HG02852 (cell line): ENCODE measurements at regions not wholly inside any gene's neighbourhood (a gene's known extent, or its start where the extent isn't known, plus 50 kb on each side); places are given as distances from the start of the nearest gene placed in this dataset.
"Not testable (repeated sequence)": the region's sequence is repeated elsewhere in the genome, so short reads cannot be mapped to it uniquely, and the experiment has no call there.

Experiments
- ATAC-seq: cut with Tn5 transposase; IDR thresholded peaks from one replicate; pipeline ENCODE4 v1.9.1; 2021; ENCODE audit warnings: mild to moderate bottlenecking, moderate library complexity; ENCODE audit not compliant: unreplicated experiment

DNA sequence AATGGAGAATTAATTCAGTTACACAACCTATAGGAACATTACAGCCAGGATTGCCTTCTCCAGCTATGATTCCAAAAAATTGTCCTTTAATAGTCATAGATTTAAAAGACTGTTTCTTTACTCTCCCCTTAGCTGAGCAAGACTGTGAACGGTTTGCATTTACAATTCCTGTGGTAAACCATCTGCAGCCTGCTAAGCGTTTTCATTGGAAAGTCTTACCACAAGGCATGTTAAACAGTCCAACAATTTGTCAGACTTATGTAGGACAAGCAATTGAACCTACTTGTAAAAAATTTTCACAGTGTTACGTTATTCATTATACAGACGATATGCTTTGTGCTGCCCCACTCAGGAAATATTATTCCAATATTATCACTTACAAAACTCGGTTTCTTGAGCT is 140.6 kb upstream of the ZNF91 start:
- not testable (repeated sequence) for ATAC-seq

DNA sequence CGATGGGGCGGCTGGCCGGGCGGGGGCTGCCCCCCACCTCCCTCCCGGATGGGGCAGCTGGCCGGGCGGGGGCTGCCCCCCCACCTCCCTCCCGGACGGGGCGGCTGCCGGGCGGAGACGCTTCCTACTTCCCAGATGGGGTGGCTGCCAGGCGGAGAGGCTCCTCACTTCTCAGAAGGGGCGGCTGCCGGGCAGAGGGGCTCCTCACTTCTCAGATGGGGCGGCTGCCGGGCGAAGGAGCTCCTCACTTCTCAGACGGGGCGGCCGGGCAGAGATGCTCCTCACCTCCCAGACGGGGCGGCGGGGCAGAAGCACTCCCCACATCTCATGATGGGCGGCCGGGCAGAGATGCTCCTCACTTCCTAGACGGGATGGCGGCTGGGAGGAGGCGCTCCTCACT is 138.2 kb upstream of the ZNF91 start:
- not testable (repeated sequence) for ATAC-seq

DNA sequence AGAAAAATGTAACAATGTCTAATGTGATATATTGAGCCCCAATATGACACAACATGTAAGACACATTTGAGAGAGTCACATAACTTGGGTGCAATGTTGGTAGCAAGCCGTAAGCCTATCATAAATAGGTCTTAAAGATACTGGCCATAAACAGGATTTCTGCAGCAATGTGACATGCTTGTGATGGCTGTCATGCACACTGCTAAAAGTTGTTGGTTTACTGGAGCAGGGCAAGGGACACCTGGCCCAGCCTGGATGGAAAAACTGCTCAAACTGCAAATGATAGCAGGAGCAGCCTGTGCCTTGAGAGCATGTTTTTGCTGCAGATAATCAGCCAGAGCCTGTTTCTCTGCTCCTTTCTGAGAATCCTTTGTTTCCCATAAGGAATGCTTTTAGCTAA is 136.7 kb upstream of the ZNF91 start:
- ATAC-seq, result no peak

DNA sequence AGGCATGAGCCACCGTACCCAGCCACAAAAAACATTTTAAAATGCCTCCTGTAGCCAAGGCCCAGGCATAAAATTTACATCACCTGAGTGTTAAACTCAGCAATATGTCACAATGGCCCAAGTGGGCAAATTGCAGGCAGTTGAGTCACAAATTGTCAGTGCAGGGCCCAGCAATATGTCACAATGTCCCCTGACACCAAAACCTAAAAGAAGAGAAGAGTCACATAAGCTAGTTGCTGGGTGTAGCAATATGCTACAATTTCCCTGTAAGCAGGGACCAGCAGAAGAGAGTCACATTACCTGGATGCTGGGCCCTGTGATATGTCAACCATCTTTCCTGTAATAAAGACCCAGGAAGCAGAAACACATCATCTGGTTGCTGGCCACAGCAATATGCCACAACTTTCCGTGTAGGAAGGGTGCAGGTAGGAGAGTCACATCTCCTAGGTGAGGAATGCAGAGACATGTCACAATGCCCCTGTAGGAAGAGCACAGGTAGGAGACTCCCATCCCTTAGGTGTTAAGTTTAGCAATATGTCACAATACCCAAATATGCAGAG is 136.0 kb upstream of the ZNF91 start:
- ATAC-seq, result no peak

DNA sequence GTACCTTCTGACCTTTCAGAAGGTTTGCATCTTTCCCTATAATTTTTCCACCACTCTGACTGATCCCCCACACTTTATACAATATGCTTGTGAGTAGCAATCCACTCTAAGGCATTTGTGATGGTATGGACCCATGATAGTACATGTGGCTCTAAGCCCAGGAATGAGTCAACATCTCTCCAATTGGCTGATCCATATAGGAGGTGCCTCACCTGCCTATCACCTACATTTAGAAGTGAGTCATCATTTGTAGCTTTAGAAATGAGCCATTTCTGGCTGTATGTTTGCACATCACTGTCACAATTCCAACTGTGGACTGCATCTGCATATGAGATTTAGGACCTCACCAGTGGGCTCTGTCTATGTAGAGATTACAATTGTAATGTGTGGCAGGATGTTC is 133.1 kb upstream of the ZNF91 start:
- ATAC-seq, result no peak

DNA sequence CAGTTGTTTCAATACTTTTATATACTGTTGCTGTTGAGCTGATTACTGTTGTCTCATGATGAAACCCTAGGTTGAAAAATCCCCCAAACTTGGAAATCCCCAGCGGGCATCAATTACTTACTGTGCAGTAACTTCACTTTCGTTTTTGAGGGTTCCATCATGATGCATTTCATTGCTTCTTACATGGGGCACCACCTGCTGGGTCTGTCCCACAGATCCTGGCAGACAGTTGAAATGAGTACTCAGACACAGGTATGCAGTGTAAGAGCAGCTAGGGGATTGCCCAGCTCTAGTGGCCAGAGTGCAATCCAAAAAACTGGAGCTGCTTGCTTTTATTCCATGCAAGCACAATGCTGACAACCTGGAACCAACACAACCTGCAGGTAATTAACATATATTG is 132.5 kb upstream of the ZNF91 start:
- peak; percentile 50 for ATAC-seq

DNA sequence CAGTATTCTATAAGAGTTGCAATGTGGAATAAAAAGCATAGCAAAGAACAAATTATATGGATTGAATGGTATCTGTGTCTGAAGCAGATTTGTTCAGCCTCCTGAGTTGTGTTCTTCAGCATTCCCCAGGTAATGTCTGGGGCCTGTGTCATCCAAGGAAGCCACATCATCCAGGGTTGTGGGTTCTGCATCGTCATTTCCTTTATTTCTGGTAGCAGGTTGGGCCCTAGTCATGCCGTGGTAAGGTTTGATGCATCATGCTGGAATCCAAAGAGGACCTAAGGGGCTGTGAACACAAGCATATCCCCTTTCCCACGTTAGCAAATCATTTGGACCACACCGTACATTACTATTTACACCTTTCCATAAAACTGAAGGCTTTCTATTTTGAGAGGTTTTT is 131.0 kb upstream of the ZNF91 start:
- ATAC-seq, result no peak

DNA sequence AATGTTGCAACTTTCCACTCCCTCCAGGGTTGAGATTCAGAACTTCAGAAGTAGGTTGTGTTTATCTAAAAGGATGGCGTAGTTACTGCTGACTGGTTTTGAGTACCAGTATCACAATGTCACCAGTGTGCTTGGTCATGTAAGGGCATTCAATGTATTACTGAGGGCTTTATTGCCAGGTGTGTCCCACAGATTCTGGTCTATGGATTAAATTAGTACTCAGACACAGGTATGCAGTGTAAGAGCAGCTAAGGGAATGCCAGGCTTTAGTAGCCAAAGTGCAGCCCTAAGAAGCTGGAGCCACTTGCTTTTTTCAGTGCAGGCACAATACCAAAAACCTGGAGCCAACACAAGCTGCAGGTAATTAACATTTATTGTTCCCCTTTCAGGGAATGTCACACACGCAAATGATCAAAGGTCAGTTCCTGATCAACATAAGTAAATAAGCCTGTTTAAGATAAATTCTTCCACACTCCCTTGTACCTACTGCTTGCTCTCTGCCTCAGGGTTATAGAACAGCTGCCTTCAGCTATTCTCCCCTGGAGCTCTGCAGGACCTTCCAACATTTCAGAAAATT is 130.1 kb upstream of the ZNF91 start:
- no peak for ATAC-seq

DNA sequence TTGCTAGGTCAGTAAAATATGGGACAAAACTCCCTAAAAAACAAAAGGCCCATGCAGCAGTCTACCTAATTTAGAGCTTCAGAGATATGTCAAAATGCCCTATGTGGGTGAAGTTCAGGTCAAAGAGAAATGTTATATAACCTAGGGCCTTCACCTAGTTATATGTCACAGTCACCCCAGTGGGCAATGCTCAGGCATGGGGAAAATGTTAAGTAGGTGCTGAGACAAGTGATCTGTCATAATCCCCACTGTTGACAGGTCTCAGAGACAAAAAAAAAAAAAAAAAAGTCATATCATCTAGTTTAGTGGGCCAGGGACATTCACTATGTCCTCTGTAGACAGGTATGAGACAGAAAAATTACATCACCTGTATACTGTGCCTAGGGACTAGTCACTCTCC is 128.6 kb upstream of the ZNF91 start:
- ATAC-seq, result no peak

DNA sequence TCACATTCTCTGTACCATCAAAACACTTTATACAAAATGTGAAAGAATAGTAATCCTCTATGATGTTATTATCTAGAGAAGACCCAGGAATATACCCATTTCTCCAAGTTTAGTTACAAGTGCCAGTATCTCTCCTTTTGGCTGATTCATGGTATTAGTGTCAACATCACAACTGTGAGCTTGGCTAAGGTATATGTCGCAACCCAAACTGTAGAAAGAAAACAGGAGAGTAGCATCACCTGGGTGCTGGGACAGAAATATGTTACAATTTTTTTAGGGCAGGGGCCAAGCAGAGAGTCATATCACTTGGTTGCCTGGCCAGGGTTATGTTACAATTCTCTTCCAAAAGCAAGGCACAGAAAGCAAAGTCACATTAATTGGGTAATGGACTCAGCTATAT is 127.2 kb upstream of the ZNF91 start:
- no peak for ATAC-seq

DNA sequence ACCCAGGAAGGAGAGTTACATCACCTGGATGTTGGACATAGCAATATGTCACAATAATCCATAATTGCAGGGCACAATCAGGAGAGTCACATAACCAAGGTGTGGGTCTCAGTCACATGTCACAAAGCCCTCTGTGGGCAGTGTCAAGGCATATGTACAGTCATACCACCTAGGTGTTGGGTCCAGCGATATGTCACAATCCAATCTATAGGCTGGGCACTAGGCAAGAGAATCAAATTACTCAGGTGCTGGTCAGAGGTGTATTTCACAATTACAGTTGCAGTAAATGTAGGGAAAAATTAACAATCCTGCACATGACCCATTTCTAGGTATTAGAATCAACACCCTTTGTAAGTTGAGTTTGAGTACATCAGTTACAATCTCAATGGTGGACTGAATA is 126.2 kb upstream of the ZNF91 start:
- no peak for ATAC-seq

DNA sequence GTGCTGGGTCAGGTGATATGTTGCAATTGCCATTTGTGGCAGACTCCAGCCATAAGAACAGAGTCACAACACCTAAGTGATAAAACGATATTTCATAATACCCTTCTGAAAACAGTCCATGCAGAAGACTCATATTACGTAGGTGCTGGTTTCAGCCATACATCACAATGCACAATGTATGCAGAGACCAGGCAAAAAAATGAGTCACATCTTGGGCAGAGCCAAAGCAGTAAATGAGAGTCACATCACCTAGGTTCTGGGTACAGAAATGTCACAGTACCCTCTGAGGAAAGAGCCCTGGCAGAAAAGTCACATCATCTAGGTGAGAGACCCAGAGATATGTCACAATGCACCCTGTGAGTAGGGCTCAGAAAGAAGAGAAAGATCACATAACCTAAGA is 125.2 kb upstream of the ZNF91 start:
- ATAC-seq, result no peak

DNA sequence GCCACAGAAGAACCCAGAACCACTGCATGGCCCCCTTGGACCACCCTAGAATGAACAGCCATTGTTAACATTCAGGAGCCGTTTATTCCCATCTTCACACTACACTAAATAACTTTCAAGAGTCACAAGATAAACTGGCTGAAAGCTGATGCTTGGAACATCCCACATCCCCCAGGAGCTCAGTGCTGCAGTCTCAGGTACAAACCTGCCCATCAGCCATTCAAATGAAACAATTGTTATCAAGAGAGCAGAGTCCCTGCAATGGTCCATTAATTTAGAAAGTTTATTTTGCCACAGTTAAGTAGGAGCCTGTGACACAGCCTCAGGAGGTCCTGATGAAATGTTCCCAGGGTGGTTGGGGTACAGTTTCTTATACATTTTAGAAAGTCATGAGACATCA is 123.8 kb upstream of the ZNF91 start:
- ATAC-seq, result no peak

DNA sequence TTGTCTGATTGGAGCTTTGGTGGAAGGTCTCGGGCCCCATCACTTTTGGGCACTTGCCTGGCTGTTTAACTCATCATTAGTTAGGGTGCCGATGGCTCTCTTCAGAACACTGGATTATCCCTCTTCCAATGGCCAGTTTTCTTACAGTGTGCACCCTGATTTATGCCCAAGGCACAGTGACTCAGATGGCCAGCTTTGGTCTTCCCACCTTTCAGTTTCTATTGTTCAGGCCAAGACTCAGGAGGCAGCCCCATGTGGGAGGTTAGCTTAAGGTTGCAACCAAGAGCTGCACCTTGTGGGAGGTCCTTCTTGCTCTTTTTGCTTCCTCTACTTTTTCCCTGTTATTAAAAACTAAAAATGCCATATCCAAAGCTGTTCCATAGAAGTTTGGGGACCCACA is 121.0 kb upstream of the ZNF91 start:
- no peak for ATAC-seq

DNA sequence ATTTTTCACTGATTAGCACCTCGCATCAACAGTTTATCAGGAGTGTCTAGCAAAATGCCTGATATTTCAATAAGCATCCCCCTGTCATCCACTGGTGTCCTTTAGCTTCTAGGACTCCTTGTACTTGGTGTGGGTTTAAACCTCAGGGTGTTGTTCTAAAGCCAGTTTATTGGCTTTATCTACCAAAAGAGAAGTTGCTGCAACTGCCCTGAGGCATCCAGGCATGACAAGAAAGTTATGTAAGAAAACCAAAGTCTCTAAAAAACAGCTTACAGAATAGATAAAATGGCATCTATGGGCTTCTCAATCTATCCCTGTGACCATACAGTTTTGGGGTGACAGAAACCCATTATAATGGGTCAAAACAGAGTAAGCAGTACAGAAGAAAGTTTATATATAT is 120.3 kb upstream of the ZNF91 start:
- ATAC-seq, result no peak

DNA sequence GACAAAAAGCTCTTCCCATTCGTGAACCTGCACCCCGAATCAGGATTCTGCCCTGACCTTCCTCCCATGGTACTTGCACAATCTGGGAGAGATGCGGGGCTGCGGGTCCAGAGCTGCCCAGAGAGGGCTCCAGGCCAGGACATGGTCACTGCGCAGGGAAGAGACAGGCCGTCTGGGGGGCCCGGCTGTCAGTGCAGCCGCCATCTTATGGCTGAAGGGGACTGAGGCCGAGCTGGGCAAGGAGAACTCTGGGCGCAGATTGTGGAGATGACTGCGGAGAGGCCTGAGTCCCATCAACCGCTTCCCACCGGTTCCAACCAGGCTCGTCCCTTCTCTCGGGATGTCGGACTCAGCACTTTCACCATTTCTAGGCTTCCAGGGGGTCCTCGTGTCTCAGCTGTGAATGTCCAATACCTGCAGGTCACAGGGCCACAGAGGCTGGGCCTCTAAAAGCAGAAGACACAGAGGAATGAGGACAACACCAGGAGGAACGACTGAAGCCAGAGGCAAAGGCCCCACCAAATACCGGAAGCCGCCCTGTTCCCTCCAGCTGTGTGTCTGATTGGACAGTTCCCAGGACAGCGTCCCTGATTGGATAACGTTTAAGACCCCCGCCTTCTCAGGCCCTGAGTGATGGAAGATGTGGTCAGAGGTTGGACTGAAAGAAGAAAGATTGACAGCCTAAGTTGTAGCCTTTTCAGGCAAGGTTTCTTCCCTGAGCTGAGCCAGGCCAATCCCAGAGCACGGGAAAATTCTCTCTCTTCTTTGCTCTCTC is 117.1 kb upstream of the ZNF91 start:
- ATAC-seq, result no peak

DNA sequence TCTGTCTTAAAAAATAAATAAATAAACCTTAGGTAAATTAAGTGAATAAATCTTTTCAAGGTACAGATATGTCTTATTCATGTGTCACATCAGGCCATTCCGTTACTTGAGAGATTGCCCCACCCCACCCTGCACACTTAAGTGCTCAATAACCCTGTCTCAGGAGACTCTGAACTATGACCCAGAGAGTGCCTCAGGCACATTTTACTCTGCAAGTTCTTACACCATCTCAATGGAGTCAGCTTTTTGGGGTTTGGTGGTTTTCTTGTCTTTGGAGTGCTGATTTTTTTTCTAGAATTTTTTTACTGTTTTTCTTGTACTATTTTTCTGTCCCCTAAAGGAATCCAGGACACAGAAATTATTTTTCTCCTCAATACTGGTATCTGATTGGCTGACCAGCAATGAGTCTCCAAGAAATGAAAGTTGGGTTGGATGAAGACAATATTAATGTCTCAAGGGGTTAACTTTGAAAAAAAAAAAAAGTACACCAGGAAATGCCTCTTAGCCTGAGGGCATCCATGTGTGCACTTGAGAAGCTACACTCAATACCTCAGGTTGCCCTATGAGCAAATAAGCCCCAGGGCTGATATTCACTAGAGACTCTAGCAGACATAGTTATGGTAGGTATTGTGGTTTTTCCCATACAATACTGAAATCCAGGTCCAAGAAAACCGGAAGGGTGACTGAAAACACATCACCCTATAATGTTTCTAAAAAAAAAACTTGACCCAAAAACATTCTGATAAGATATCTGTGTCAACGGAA is 114.6 kb upstream of the ZNF91 start:
- no peak for ATAC-seq

DNA sequence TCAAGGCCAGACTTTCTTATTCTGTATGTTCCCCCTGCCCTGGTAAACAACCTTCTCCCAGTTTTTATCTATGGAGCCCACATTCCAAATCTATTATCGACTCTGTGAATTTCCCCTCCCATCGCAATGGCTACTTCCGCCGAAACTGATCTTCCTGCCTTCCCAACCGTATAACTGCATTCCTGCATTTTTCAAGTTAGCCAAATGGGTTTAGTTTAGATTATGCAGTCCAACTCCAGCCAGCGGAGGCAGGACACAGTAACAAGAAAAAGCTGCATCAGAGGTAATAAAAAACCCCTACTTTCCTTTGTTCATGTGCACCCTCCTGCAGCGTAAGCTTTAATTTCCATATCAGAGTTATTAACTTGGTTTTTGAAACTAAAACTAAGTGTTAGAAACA is 112.2 kb upstream of the ZNF91 start:
- no peak for ATAC-seq

DNA sequence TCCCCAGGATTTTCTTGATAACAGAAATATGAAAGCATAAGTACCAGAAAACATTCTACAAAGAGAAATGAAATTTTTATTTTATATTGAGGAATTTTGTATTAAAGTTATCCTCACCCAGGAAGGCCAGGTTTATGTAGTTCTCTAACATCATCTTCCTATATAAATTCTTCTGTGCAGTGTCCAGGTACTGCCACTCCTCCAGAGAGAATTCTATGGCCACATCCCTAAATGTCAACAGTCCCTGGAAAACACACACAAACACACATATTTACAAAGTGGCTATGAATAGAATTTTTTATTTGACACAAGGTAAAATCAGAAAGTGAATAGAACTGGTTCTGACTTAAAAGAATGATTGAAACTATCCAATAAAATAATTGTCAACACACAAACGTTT is 110.5 kb upstream of the ZNF91 start:
- ATAC-seq, result no peak

DNA sequence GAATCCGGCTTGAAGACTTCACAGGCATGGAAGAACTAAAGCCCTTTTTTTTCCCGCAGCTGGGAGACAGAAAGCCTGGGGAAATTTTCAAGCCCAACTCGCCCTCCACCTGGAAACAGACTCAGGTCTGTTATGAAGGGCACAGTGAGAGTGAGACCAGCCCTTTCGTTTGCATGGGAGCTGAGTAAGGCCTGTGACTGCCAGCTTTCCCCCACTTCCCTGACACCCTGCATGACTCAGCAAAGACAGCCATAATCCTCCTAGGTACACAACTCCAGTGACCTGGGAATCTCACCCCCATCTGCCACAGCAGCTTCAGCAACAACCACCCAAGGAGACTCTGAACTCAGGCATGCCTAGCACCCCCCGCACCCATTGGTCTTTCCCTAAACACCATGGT is 87.6 kb upstream of the ZNF91 start:
- no peak for ATAC-seq

DNA sequence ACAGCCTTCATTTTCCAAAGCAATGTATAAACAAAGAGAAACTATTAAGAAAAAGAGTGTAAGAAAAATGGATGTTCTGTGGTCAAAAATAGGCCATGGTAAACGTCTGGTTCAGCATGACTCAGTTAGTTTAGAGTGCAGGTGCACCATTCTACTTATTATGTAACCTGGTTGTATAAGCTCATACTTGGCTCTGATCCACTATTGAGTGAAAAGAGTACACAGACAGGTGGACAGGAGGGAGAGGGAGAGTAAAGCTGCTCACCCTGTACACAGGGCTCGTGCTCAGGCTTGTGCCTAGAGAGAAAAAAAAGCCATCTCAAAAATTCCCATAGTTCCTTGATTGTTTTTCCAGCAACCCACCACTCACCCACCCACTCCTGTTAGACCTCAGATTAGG is 85.8 kb upstream of the ZNF91 start:
- ATAC-seq, result no peak

DNA sequence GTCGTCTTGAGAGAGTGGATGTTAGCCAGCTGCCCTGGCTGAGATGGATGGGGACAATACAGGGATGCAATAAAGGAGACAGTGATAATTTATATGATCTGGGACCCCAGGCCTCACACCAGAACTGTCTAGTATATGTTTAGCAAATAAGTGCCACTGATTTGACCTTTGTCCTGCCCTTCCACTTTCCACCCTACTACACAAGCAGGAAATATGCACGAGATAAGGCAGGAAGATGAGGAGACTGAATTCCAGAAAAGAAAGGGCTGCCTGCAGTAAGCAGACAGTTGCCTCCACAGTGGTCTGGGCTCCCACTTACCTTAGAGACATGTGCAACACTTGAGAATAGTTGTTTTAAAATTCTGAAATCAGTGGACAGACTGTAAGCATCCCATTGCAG is 80.2 kb upstream of the ZNF91 start:
- ATAC-seq, result no peak
